GM19463 (cell line): ENCODE measurements at regions not wholly inside any gene's neighbourhood (a gene's known extent, or its start where the extent isn't known, plus 50 kb on each side); places are given as distances from the start of the nearest gene placed in this dataset.
"Not testable (repeated sequence)": the region's sequence is repeated elsewhere in the genome, so short reads cannot be mapped to it uniquely, and the experiment has no call there.

Source experiments
- ATAC-seq: cut with Tn5 transposase; IDR thresholded peaks from one replicate; pipeline ENCODE4 v1.9.1; 2021; ENCODE audit warnings: mild to moderate bottlenecking, moderate library complexity; ENCODE audit not compliant: unreplicated experiment

GRCh38 chr5:18203296-18203695 lies 569.0 kb downstream of the TAF11L14 start:
- ATAC-seq: no peak

GRCh38 chr5:18213666-18214065 lies 579.4 kb downstream of the TAF11L14 start:
- ATAC-seq: no peak

- ATAC-seq: no peak
These were observed 581.8 kb downstream of the TAF11L14 start for GRCh38 chr5:18216016-18216415.

- ATAC-seq: no peak
These were observed 582.5 kb downstream of the TAF11L14 start for GRCh38 chr5:18216729-18217128.

- no peak for ATAC-seq
These were observed 585.0 kb downstream of the TAF11L14 start for GRCh38 chr5:18219241-18219640.

- ATAC-seq: no peak
These were observed 586.4 kb downstream of the TAF11L14 start for GRCh38 chr5:18220631-18221030.

- no peak for ATAC-seq
These were observed 602.1 kb downstream of the TAF11L14 start for GRCh38 chr5:18236386-18236785.

GRCh38 chr5:18238321-18238720 lies 604.1 kb downstream of the TAF11L14 start:
- ATAC-seq: no peak

- ATAC-seq: no peak
These were observed 606.7 kb downstream of the TAF11L14 start for GRCh38 chr5:18240971-18241370.

- ATAC-seq: no peak
These were observed 609.6 kb downstream of the TAF11L14 start for GRCh38 chr5:18243846-18244245.

- ATAC-seq: no peak
These were observed 610.0 kb downstream of the TAF11L14 start for GRCh38 chr5:18244309-18244708.

- no peak for ATAC-seq
These were observed 618.3 kb downstream of the TAF11L14 start for GRCh38 chr5:18252559-18252958.

GRCh38 chr5:18264126-18264882 lies 630.0 kb downstream of the TAF11L14 start:
- ATAC-seq: no peak

GRCh38 chr5:18270635-18271338 lies 636.5 kb downstream of the TAF11L14 start:
- no peak for ATAC-seq

- no peak for ATAC-seq
These were observed 642.7 kb downstream of the TAF11L14 start for GRCh38 chr5:18276939-18277338.

GRCh38 chr5:18281947-18282581 lies 647.8 kb downstream of the TAF11L14 start:
- no peak for ATAC-seq

GRCh38 chr5:18285257-18285656 lies 651.0 kb downstream of the TAF11L14 start:
- ATAC-seq: no peak

GRCh38 chr5:18292146-18292545 lies 657.9 kb downstream of the TAF11L14 start:
- no peak for ATAC-seq

- ATAC-seq: not testable (repeated sequence)
These were observed 661.4 kb downstream of the TAF11L14 start for GRCh38 chr5:18295696-18296095.

GRCh38 chr5:18299166-18299565 lies 664.9 kb downstream of the TAF11L14 start:
- no peak for ATAC-seq

- peak; percentile 69 for ATAC-seq
These were observed 671.1 kb downstream of the TAF11L14 start for GRCh38 chr5:18305288-18305924.
